ENCODE measurements at regions not wholly inside any gene's neighbourhood (a gene's known extent, or its start where the extent isn't known, plus 50 kb on each side); places are given as distances from the start of the nearest gene placed in this dataset.

DNA sequence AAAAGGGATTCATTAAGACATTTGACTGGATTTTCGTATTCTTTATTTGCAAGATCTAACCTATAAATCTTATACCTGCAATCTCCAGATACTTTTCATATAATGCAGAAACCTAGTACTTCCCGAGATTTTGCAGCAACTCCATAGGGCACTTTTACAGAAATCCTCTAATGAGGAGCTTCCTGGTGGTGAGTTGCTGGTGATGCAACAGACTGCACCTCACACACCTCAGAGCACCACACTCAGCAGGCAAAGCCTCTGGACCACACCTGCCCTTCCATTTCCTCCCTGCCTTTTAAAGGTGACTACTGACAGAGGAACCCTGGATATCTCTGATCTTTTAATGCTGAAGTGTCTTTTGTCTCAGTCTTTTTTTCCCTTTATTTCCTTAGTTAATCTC is 289.4 kb downstream of the TRAM1L1 start:
- no peak for DNase-seq
- H3K27ac ChIP-seq: no peak overlapping the region
- intact Hi-C loops (cut with DNase I; ENCODE audit: low total_unique reads): no loop called here
- TF ChIP-seq, protein P1, sequence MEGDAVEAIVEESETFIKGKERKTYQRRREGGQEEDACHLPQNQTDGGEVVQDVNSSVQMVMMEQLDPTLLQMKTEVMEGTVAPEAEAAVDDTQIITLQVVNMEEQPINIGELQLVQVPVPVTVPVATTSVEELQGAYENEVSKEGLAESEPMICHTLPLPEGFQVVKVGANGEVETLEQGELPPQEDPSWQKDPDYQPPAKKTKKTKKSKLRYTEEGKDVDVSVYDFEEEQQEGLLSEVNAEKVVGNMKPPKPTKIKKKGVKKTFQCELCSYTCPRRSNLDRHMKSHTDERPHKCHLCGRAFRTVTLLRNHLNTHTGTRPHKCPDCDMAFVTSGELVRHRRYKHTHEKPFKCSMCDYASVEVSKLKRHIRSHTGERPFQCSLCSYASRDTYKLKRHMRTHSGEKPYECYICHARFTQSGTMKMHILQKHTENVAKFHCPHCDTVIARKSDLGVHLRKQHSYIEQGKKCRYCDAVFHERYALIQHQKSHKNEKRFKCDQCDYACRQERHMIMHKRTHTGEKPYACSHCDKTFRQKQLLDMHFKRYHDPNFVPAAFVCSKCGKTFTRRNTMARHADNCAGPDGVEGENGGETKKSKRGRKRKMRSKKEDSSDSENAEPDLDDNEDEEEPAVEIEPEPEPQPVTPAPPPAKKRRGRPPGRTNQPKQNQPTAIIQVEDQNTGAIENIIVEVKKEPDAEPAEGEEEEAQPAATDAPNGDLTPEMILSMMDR (IDR thresholded peaks at IDR 0.05): no peak
- no peak for TF ChIP-seq POLR2A (IDR thresholded peaks at IDR 0.05)
- no peaks in the 10 kb centered on the region for H3K27me3 ChIP-seq
- H3K9me3 ChIP-seq: no peaks in the 10 kb centered on the region
- H3K4me1 ChIP-seq: no peaks in the 10 kb centered on the region
- no peaks in the 10 kb centered on the region for H3K36me3 ChIP-seq
- H3K4me3 ChIP-seq: no peak overlapping the region

DNA sequence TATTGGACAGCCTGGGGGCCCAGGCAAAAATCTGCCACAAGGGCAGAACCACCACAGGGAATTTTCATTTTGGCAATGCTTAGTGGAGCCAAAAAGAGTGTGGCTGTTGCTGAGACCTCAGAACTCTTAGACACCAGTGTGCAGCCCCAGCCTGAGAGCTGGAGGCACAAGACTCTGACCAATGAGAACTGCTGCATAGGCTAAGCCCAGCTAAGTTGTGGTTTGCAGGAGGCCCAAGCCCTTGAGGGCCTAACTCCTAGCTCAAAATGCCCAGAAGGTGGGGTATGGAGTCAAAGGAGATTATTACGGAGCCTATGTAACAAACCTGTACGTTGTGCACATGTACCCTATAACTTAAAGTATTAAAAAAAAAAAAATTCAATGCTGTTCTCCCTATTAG is 296.7 kb downstream of the TRAM1L1 start:
- no peak overlapping the region for H3K4me3 ChIP-seq
- intact Hi-C loops (cut with DNase I; ENCODE audit: low total_unique reads): no loop called here
- DNase-seq: no peak
- TF ChIP-seq POLR2A (IDR thresholded peaks at IDR 0.05): no peak
- TF ChIP-seq, protein P1 (IDR thresholded peaks at IDR 0.05): no peak
- H3K9me3 ChIP-seq: no peaks in the 10 kb centered on the region
- H3K27ac ChIP-seq: no peak overlapping the region
- H3K4me1 ChIP-seq: no peaks in the 10 kb centered on the region
- no peaks in the 10 kb centered on the region for H3K27me3 ChIP-seq
- no peaks in the 10 kb centered on the region for H3K36me3 ChIP-seq

DNA sequence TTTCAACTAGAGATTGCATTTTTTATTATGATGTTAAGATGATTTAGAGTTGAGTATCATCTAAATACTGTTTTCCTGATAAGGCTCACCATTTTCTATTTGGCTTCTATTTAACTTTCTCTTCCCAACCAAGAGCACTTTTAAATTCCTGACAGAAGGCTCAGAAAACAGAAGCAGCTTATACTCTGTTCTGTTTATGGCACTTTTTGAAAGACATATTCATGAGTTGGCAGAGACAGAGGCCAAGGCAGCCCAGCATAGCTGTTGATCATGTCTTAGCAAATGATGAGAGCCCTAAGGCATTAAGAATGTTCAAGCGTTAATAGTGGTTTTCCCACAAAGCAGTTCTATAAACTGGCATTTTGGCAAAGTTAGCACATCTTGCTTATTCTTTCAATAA is 330.3 kb downstream of the TRAM1L1 start:
- H3K4me3 ChIP-seq: no peak overlapping the region
- DNase-seq: no peak
- H3K9me3 ChIP-seq: no peaks in the 10 kb centered on the region
- no peak overlapping the region for H3K27ac ChIP-seq
- intact Hi-C loops (cut with DNase I; ENCODE audit: low total_unique reads): no loop called here
- H3K27me3 ChIP-seq: no peaks in the 10 kb centered on the region
- H3K4me1 ChIP-seq: no peaks in the 10 kb centered on the region
- H3K36me3 ChIP-seq: no peaks in the 10 kb centered on the region
- TF ChIP-seq, protein P1 (IDR thresholded peaks at IDR 0.05): no peak
- no peak for TF ChIP-seq POLR2A (IDR thresholded peaks at IDR 0.05)

DNA sequence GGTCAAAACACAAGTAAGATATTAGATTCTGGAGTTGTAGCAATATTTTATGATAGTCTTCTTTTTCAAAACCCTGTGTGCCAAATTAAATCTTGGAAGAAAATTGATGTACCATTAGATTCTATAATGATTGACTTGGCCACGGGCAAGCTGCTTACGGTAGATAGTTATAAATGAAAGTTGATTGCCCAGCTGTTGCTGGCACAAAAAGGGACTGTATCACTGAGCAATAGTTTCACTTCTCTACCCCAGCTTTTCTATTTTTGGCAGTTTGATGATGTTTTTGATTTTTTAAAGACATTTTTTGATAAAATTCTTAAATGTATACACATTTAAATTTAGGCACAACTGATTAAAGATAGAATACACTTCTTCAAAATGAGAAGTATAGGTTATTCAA is 333.3 kb downstream of the TRAM1L1 start:
- intact Hi-C loops (cut with DNase I; ENCODE audit: low total_unique reads): no loop called here
- TF ChIP-seq, protein P1 (IDR thresholded peaks at IDR 0.05): no peak
- no peak for TF ChIP-seq POLR2A (IDR thresholded peaks at IDR 0.05)
- no peaks in the 10 kb centered on the region for H3K27me3 ChIP-seq
- H3K4me1 ChIP-seq: no peaks in the 10 kb centered on the region
- H3K36me3 ChIP-seq: no peaks in the 10 kb centered on the region
- H3K4me3 ChIP-seq: no peak overlapping the region
- H3K27ac ChIP-seq: no peak overlapping the region
- no peak for DNase-seq
- no peaks in the 10 kb centered on the region for H3K9me3 ChIP-seq

DNA sequence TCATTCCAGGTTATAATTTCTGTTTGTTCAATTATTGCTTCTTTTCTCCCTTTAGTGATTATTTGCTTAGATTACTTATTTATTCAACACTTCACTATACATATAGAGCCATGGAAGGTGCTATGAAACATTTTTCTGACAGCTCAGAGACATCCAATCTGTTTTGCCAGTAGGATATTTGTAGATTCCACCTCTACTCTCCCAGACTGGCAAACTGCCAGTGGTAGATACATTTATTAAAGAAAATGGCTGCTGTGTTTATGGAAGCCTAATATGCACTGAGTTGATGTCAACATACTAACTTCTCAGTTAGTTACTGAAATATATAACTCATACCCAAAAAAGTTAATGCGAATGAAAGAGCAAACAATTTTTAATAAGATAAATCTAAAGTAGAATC is 348.6 kb downstream of the TRAM1L1 start:
- no peaks in the 10 kb centered on the region for H3K9me3 ChIP-seq
- no peak for DNase-seq
- no peaks in the 10 kb centered on the region for H3K27me3 ChIP-seq
- intact Hi-C loops (cut with DNase I; ENCODE audit: low total_unique reads): no loop called here
- H3K4me3 ChIP-seq: no peak overlapping the region
- no peaks in the 10 kb centered on the region for H3K4me1 ChIP-seq
- TF ChIP-seq POLR2A (IDR thresholded peaks at IDR 0.05): no peak
- TF ChIP-seq, protein P1 (IDR thresholded peaks at IDR 0.05): no peak
- H3K27ac ChIP-seq: no peak overlapping the region
- H3K36me3 ChIP-seq: no peaks in the 10 kb centered on the region
